Caco-2 (cell line): ENCODE measurements at regions not wholly inside any gene's neighbourhood (a gene's known extent, or its start where the extent isn't known, plus 50 kb on each side); places are given as distances from the start of the nearest gene placed in this dataset.

ENCODE experiments used
- BruUV-seq: library from RNA; stranded (reverse); fragments of 400-500 nt; replicated peaks from 2 replicates; lab custom pipeline; 2021; lab: Mats Ljungman, UMichigan
- CTCF ChIA-PET: fragments of 300-600 bp; sonication (Branson Sonifier 250); formaldehyde crosslinking; loops from one replicate; lab custom pipeline; 2022; ENCODE audit warnings: antibody characterized with exemption; lab: Charles Lee
- POLR2A ChIA-PET: fragments of 300-600 bp; sonication (Branson Sonifier 250); formaldehyde crosslinking; loops from one replicate; lab custom pipeline; 2022; ENCODE audit warnings: antibody characterized with exemption; lab: Charles Lee
- DNase-seq, 2 experiments: peaks; one replicate each; pipeline versions ENCODE4 v3.0.0 to v3.0.0-alpha.2; 2020 to 2022
- H3K27me3 ChIP-seq: replicated peaks from 2 replicates; pipeline ENCODE4 v1.6.0; 2011; ENCODE audit warnings: low read length; ENCODE audit not compliant: control insufficient read depth, insufficient read depth
- H3K36me3 ChIP-seq: 2 replicates; pipeline ENCODE4 v1.5.1; 2011; ENCODE audit warnings: low read length; ENCODE audit not compliant: control insufficient read depth, insufficient read depth
- H3K4me1 ChIP-seq: fragments of 250-450 bp; sonication (Bioruptor Pico); 2 replicates; pipeline ENCODE4 v1.5.1; 2020; ENCODE audit warnings: mild to moderate bottlenecking
- H3K4me3 ChIP-seq: 2 replicates; pipeline ENCODE4 v1.5.1; 2011; ENCODE audit warnings: low read depth, mild to moderate bottlenecking, control low read depth, low read length
- H3K9me3 ChIP-seq: fragments of 250-450 bp; sonication (Bioruptor Pico); 2 replicates; pipeline ENCODE4 v1.5.1; 2020; ENCODE audit warnings: mild to moderate bottlenecking, moderate library complexity
- H3K27ac Mint-ChIP-seq: one replicate; pipeline ENCODE4 v1.8.0; 2022; ENCODE audit warnings: mixed read lengths; ENCODE audit not compliant: unreplicated experiment
- H3K27me3 Mint-ChIP-seq: one replicate; pipeline ENCODE4 v1.8.0; 2022; ENCODE audit warnings: mixed read lengths; ENCODE audit not compliant: insufficient read depth, unreplicated experiment
- H3K36me3 Mint-ChIP-seq: one replicate; pipeline ENCODE4 v1.8.0; 2022; ENCODE audit warnings: mild to moderate bottlenecking, mixed read lengths; ENCODE audit not compliant: insufficient read depth, unreplicated experiment
- H3K4me1 Mint-ChIP-seq: one replicate; pipeline ENCODE4 v1.8.0; 2022; ENCODE audit warnings: low read depth, mixed read lengths; ENCODE audit not compliant: unreplicated experiment
- H3K4me3 Mint-ChIP-seq: one replicate; pipeline ENCODE4 v1.8.0; 2022; ENCODE audit warnings: mild to moderate bottlenecking, moderate library complexity, mixed read lengths; ENCODE audit not compliant: unreplicated experiment
- H3K9me3 Mint-ChIP-seq: one replicate; pipeline ENCODE4 v1.8.0; 2022; ENCODE audit warnings: mixed read lengths; ENCODE audit not compliant: unreplicated experiment
- CTCF ChIP-seq, 2 experiments: fragments of 200-600 bp in 1 of 2; IDR thresholded peaks; 1 replicate in 1 of 2; 2 replicates in 1 of 2; pipeline versions ENCODE4 v1.5.1 to v1.8.0; 2011 to 2022; ENCODE audit warnings: antibody characterized with exemption in 1 of 2, control low read depth in 1 of 2, inconsistent platforms in 1 of 2, low read depth in 1 of 2, low read length in 1 of 2, mild to moderate bottlenecking in 1 of 2, moderate library complexity in 1 of 2; ENCODE audit not compliant: insufficient read depth in 1 of 2, severe bottlenecking in 1 of 2, unreplicated experiment in 1 of 2
- intact Hi-C: fragments of 100-400 bp; cut with micrococcal nuclease; formaldehyde crosslinking; loops from one replicate; pipeline ENCODE4 v1.10.0; 2022; ENCODE audit not compliant: unreplicated experiment

GRCh38 chr13:102993348-102993747 is 72.9 kb downstream of the SLC10A2 start:
- Mint-ChIP-seq H3K27ac (no peak overlapping the region), H3K36me3 (no peaks in the 10 kb centered on the region), H3K9me3 (peaks cover 34% of the 10 kb centered on the region), H3K4me3 (no peak overlapping the region), H3K4me1 (no peaks in the 10 kb centered on the region), H3K27me3 (no peaks in the 10 kb centered on the region)
- Histone ChIP-seq H3K36me3 (no peaks in the 10 kb centered on the region), H3K4me1 (no peaks in the 10 kb centered on the region), H3K27me3 (no peaks in the 10 kb centered on the region), H3K4me3 (no peak overlapping the region), H3K9me3 (0 out of 2 replicates have a peak, but pooled peaks cover 7% of the 10 kb centered on the region)
- ChIA-PET POLR2A (no interaction called here), CTCF (no interaction called here)
- TF ChIP-seq CTCF (IDR thresholded peaks at IDR 0.05; ENCODE audit: insufficient read depth in 1 of 2, low read depth in 1 of 2, low read length in 1 of 2, severe bottlenecking in 1 of 2, unreplicated experiment in 1 of 2) = no peak
- no TSS peak for BruUV-seq
- intact Hi-C loops = no loop called here
- DNase-seq = no peak

- peaks cover 9% of the 10 kb centered on the region for H3K27me3 Mint-ChIP-seq
- BruUV-seq = no TSS peak
These were observed 82.0 kb downstream of the SLC10A2 start for GRCh38 chr13:102984210-102984609.

GRCh38 chr13:102983496-102983895 is 82.7 kb downstream of the SLC10A2 start:
- BruUV-seq = no TSS peak
- no peaks in the 10 kb centered on the region for H3K27me3 ChIP-seq
- no peak overlapping the region for H3K27ac Mint-ChIP-seq
- H3K36me3 Mint-ChIP-seq = no peaks in the 10 kb centered on the region
- CTCF ChIA-PET = no interaction called here
- H3K36me3 ChIP-seq = no peaks in the 10 kb centered on the region
- TF ChIP-seq CTCF (IDR thresholded peaks at IDR 0.05; ENCODE audit: insufficient read depth in 1 of 2, low read depth in 1 of 2, low read length in 1 of 2, severe bottlenecking in 1 of 2, unreplicated experiment in 1 of 2) = no peak
- peaks cover 33% of the 10 kb centered on the region for H3K9me3 Mint-ChIP-seq
- H3K27me3 Mint-ChIP-seq = peaks cover 10% of the 10 kb centered on the region
- H3K9me3 ChIP-seq = peaks cover 12% of the 10 kb centered on the region
- H3K4me3 Mint-ChIP-seq = no peak overlapping the region
- H3K4me3 ChIP-seq = no peak overlapping the region
- intact Hi-C loops = no loop called here
- H3K4me1 Mint-ChIP-seq = no peaks in the 10 kb centered on the region
- DNase-seq = no peak
- 0 out of 2 replicates have a peak, but pooled peaks cover 6% of the 10 kb centered on the region for H3K4me1 ChIP-seq
- POLR2A ChIA-PET = no interaction called here

More at GRCh38 chr13:102984210-102984609, 82.0 kb downstream of the SLC10A2 start:
- Histone ChIP-seq H3K9me3 (peaks cover 12% of the 10 kb centered on the region), H3K36me3 (no peaks in the 10 kb centered on the region), H3K27me3 (no peaks in the 10 kb centered on the region), H3K4me1 (0 out of 2 replicates have a peak, but pooled peaks cover 6% of the 10 kb centered on the region), H3K4me3 (no peak overlapping the region)
- H3K9me3 Mint-ChIP-seq = peaks cover 39% of the 10 kb centered on the region
- intact Hi-C loops = no loop called here
- no peaks in the 10 kb centered on the region for H3K36me3 Mint-ChIP-seq
- no peak for TF ChIP-seq CTCF (IDR thresholded peaks at IDR 0.05; ENCODE audit: insufficient read depth in 1 of 2, low read depth in 1 of 2, low read length in 1 of 2, severe bottlenecking in 1 of 2, unreplicated experiment in 1 of 2)
- no peak overlapping the region for H3K27ac Mint-ChIP-seq
- no peak for DNase-seq
- CTCF ChIA-PET = no interaction called here
- no peak overlapping the region for H3K4me3 Mint-ChIP-seq
- POLR2A ChIA-PET = no interaction called here
- H3K4me1 Mint-ChIP-seq = no peaks in the 10 kb centered on the region
